ENCODE measurements at regions not wholly inside any gene's neighbourhood (a gene's known extent, or its start where the extent isn't known, plus 50 kb on each side); places are given as distances from the start of the nearest gene placed in this dataset.
"Not testable (repeated sequence)": the region's sequence is repeated elsewhere in the genome, so short reads cannot be mapped to it uniquely, and the experiment has no call there.

- DNase-seq = no peak
- ATAC-seq = no peak
Observed at GRCh38 chr2:192773044-192773443, 578.3 kb upstream of the TMEFF2 start.

DNA sequence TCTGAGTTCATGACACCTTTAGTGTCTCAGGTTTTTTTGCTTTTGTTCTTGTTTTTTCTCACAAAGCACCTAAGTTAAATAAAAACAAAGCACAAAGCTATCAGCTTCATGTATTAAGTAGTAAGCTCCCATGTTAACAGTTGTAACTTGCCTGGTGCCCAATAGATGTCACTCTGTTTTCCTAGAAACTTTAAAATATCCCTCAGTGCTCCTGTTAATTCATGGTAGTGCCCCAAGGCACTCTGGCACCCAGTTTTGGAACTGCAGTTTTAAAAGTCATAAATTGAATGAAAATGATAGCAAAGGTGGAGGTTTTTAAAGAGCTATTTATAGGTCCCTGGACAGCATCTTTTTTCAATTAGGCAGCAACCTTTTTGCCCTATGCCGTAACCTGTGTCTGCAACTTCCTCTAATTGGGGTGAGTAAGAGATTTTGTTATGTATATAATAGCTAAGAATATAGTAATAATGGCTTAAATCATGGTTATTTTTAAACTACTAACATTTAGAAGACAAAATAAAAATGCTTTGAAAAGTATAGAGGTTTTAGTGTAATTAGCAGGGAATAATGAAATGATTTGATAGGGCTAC is 555.0 kb upstream of the TMEFF2 start:
- no peak for ATAC-seq
- no peak for DNase-seq

DNA sequence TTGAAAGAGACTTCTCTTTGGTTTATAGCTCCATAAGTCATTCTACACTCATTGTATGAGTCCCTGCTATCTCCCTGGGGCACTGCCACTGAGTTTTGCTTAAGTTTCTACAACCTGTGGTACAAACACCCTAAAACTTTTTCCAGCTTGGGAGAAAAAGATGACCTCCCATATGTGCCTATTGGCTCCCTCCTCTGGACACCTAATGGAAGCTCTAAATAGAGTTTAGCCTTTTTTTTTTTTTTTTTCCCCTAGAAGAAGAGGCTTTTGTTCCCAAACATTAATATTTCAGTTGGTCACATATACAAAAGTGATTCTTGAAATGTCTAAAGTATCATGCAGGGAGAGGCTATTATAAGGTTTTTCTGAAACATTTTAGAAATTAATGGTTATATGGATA is 547.2 kb upstream of the TMEFF2 start:
- DNase-seq (no peak), ATAC-seq (no peak)

DNA sequence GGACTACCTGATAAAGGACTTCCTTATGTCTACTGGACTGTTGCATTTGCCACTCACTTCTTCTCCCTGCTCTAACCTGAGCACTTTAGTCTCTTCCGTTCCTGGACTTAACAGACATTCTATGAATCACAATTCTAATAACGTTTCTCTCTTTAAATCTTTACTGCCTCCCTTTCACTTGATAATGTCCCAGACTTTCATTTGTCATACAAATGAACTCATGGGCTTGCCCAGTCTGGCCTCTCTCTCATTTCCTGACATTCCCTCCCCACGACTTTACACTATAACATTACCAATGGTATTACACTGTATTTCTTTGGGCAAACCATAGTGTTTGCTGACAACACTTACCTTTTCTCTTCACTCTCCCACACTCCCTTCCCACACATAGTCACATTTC is 540.7 kb upstream of the TMEFF2 start:
- no peak for ATAC-seq

DNA sequence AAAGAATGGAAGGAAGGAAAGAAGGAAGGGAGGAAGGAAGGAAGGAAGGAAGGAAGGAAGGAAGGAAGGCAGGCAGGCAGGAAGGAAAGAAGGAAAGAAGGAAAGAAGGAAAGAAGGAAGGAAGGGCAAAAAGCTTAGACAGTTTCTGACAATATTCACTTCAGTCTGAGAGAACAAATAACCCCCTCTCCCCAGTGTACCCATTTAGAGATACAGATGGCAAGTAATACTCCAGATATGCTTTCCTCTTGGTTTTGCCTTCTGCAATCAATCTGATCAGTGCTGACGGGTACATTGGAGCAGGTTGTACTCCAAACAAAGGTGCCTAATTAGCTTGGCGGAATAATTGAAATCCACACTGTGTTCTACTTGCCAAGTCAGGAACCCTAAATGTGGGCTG is 534.6 kb upstream of the TMEFF2 start:
- DNase-seq = no peak
- no peak for ATAC-seq

More for the DNA sequence above, 540.7 kb upstream of the TMEFF2 start:
- no peak for DNase-seq

- ATAC-seq (no peak), DNase-seq (no peak)
Observed at GRCh38 chr2:192725991-192726390, 531.3 kb upstream of the TMEFF2 start.

GRCh38 chr2:192719629-192720028 is 524.9 kb upstream of the TMEFF2 start:
- DNase-seq (no peak), ATAC-seq (no peak)

- DNase-seq (no peak), ATAC-seq (no peak)
Observed at GRCh38 chr2:192718340-192718739, 523.6 kb upstream of the TMEFF2 start.

GRCh38 chr2:192700934-192701333 is 506.2 kb upstream of the TMEFF2 start:
- ATAC-seq = no peak
- no peak for DNase-seq

DNA sequence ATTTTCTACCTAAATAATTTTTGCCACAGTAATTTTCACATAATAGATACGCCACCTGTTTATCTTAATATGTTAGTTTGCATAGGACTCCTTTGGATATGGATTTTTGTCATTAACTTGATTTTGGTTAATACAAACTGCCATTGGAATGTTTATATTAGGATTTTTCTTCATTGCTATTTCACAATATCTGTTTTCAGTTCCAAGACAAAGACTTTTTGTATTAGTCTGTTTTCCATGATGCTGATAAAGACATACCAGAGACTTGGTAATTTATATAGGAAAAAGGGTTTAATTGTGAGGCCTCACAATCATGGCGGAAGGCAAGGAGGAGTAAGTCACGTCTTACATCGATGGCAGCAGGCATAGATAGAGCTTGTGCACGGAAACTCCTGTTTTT is 503.1 kb upstream of the TMEFF2 start:
- ATAC-seq (no peak), DNase-seq (no peak)

- ATAC-seq = no peak
Observed at GRCh38 chr2:192696857-192697256, 502.1 kb upstream of the TMEFF2 start.

GRCh38 chr2:192687015-192687414 is 492.3 kb upstream of the TMEFF2 start:
- ATAC-seq = no peak

More at GRCh38 chr2:192696857-192697256, 502.1 kb upstream of the TMEFF2 start:
- DNase-seq = no peak

DNA sequence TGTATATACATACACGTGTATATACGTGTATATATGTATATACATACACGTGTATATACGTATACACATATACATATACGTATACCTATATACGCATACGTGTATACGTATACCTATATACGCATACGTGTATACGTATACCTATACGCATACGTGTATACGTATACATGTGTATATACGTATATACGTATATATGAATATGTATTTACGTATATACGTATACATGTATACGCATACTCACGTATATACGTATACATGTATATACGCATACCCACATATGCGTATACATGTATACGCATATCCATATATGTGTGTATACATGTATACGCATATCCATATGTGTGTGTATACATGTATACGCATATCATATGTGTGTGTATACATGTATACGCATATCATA is 487.8 kb upstream of the TMEFF2 start:
- ATAC-seq, DNase-seq: not testable (repeated sequence)

More at GRCh38 chr2:192687015-192687414, 492.3 kb upstream of the TMEFF2 start:
- DNase-seq = no peak

DNA sequence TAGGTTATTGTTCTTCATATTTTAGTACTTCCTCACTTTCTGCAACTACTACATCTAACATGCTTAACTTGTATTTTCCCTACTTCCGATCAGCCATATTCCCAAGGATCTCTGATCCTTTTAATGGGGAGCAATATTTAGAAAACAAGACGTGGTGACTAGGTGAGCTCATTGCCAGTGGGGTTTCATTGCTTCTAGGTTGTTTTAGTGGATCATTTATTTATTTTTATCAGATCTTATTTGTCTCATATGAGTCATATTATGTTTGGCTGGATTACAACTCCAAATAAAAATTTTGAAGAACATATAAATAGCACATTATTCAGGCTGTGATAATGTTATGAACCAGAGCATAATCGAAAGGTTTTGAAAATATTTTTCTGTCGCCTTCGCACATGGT is 480.9 kb upstream of the TMEFF2 start:
- DNase-seq = no peak
- no peak for ATAC-seq

GRCh38 chr2:192669505-192670091 is 474.9 kb upstream of the TMEFF2 start:
- no peak for DNase-seq
- ATAC-seq = no peak

DNA sequence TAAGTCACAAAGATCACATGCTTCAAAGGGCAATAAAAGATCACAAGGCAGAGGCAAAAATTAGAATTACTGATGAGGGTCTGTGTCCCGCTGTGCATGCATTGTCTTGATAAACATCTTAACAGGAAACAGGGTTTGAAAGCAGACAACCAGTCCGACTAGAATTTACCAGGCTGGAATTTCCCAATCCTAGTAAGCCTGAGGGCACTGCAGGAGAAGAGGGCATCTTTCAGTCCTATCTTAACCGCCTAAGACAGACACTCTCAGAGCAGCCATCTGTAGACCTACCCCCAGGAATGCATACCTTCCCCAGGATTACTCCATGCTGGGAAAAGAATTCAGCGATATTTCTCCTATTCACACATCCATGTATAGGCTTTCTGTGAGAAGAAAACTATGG is 465.8 kb upstream of the TMEFF2 start:
- not testable (repeated sequence) for ATAC-seq

GRCh38 chr2:192657362-192657761 is 462.6 kb upstream of the TMEFF2 start:
- ATAC-seq (no peak), DNase-seq (no peak)

More for the DNA sequence above, 465.8 kb upstream of the TMEFF2 start:
- DNase-seq = not testable (repeated sequence)

- ATAC-seq (no peak), DNase-seq (no peak)
Observed at GRCh38 chr2:192655916-192656315, 461.2 kb upstream of the TMEFF2 start.

DNA sequence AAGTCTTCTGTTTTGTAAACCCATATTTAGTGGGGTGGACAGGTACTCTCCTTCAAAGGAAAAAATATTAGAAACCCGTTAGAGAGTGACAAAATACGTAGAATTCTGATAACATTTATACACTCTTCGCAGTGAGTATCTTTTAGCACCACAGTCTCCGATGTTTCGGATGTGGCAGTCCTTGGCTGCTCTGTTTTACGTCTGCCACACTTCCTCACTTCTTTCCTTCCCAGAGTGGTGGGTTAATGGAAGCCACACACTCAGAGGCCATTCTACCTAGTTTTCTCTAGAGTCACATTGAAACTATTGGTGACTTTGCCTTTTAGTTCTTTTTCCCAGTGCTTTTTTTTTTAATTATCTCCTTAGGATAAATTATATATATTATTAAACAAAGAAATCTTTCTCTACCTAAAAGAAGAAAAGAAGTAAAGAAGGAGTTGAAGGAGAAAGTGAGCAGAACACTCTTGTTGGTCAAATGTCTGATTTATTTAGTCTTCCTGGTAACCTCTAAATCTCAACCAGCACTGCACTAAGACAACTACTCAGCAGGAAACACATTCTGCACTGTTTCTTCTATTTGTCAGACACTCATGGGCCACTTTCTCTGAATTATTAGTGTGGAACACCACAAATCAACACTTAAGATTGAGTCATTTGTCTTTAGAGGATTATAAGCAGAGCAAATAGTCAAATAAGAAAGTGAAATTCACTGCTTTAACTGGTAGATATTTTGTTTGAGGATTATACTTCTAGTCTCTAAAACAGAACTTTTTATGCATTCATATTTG is 451.3 kb upstream of the TMEFF2 start:
- ATAC-seq (no peak), DNase-seq (no peak)

- ATAC-seq = no peak
- no peak for DNase-seq
Observed at GRCh38 chr2:192634557-192634956, 439.8 kb upstream of the TMEFF2 start.

DNA sequence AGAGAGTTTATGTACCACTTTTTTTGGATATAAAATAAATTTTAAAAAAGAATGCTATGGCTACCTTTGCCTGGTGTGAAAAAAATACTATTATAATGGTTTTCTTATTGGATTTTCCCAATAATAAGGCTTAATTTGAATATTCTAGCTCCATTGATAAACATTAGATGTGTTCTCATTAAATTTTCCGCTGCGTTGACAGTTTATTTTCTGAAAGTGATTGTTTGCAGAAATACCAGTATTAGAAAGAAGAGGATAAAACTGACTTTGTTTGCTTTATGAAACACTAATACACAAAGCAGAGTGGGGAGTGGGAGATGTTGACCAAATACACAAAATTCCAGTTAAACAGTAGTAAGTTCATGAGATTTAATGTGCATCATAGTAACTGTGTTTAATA is 433.3 kb upstream of the TMEFF2 start:
- no peak for DNase-seq
- no peak for ATAC-seq

DNA sequence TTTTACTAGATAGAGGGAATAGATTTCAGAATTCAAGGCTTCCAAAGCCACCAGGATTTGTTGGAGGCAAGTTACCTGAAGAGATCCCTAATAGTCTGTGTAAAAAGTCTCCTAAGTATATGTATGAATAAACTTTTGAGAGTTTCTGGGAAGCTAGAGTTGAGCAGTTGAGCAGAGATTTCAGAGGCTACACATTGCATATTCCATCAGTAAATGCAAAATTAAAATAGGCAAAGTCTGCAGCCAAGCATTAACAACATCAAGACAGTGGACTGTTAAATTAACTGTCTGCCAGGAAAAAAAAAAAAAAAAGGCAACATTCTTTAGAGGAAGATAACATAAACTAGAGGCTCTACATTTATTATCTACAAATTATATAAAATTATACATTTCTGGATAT is 420.4 kb upstream of the TMEFF2 start:
- no peak for DNase-seq

GRCh38 chr2:192604295-192604694 is 409.6 kb upstream of the TMEFF2 start:
- no peak for DNase-seq

More for the DNA sequence above, 420.4 kb upstream of the TMEFF2 start:
- no peak for ATAC-seq

More at GRCh38 chr2:192604295-192604694, 409.6 kb upstream of the TMEFF2 start:
- no peak for ATAC-seq

All from stimulated activated naive CD8-positive, alpha-beta T cell treated with anti-CD3 and anti-CD28 coated beads, Interleukin-15, Interleukin-2, amounts not matched to agents 100 U/mL and 50 U/mL, for 24 hours (primary cell).